ENCODE measurements at regions not wholly inside any gene's neighbourhood (a gene's known extent, or its start where the extent isn't known, plus 50 kb on each side); places are given as distances from the start of the nearest gene placed in this dataset.
A peak's percentile ranks its signal among the peaks of the same experiment; 100 is the strongest.

DNA sequence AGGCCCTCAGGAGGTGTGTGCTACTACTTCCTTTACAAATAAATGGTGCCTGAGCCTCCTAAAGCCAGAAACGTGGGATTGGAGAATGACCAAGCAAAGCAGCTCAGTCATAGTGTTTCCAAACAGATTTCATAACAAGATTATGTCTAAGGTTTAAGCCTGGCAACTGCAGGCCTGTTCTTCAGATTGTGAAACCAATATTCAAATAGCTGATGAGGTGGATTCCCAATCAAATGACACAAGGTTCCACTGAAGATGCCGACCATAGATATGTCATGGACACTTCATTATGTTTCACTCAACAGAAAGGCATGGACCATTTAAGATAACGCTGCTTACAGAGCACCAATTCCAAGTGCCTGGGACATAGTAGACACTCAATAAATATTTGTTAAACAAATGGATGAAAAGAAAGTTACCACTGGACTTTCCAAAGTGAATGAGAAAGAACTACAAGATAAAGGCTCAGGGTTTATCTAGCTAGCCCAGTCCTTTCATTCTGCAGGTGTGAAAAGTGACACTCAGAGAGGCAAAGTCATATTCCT, 189.5 kb downstream of the ACTL7B start:
- POLR2A ChIA-PET, result no interaction called here
- H3K36me3 Mint-ChIP-seq, result no peaks in the 10 kb centered on the region
- DNase-seq (no peak), ATAC-seq (no peak)
- H3K4me1 Mint-ChIP-seq, result no peaks in the 10 kb centered on the region
- H3K4me3 Mint-ChIP-seq, result no peak overlapping the region
- no peak overlapping the region for H3K27ac Mint-ChIP-seq
- peaks cover 0 to 2% (median 0%) of the 10 kb centered on the region in 5 donors for H3K27me3 Mint-ChIP-seq
- H3K9me3 Mint-ChIP-seq, result peaks cover 0 to 10% (median 3%) of the 10 kb centered on the region in 9 donors

DNA sequence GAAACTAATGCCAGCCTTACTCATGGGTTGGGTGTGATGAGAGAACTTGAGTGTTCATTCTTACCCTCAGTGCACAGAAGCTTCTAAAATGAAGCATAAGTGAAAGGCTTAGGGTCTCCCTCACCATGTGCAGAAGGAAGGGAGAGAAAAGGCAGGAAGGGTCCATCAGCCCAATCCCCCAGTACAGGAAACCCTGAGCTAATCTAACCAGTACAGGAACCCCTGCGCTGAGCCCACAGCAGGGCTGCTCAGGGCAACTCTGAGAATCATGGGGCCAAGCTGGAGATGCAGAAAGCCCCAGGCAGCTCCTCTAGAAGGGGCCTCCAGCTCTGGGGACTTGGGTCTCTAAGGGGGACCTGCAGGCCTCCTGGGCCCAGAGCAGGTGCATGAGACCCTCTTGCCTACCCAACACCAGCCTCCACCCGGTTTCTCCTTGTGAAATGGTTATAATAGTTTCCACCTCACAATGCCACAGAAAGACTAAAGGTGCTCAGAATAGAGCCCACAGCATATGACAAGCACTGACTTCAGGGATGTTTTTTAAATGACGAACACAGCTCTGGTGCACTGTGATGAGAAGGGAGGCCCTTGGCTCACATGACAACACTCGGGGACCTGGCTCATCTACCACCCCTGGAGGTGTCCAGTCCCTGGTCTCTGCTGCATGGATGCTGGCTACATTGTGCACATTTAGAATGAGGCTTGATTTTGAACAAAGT, 190.1 kb downstream of the ACTL7B start:
- Mint-ChIP-seq H3K4me1 (no peaks in the 10 kb centered on the region), H3K27ac (no peak overlapping the region), H3K4me3 (no peak overlapping the region), H3K27me3 (peaks cover 0 to 2% (median 0%) of the 10 kb centered on the region in 5 donors), H3K36me3 (peaks cover 0 to 5% (median 0%) of the 10 kb centered on the region in 3 donors), H3K9me3 (peaks cover 0 to 15% (median 5%) of the 10 kb centered on the region in 9 donors)
- POLR2A ChIA-PET, result no interaction called here
- DNase-seq (no peak), ATAC-seq (no peak)

GRCh38 chr9:108664309-108665255, 191.2 kb downstream of the ACTL7B start:
- ATAC-seq (no peak), DNase-seq (no peak)
- Mint-ChIP-seq H3K36me3 (peaks cover 0 to 11% (median 0%) of the 10 kb centered on the region in 3 donors), H3K27ac (no peak overlapping the region), H3K9me3 (peaks cover 0 to 26% (median 10%) of the 10 kb centered on the region in 9 donors), H3K27me3 (peaks cover 0 to 2% (median 0%) of the 10 kb centered on the region in 5 donors), H3K4me1 (no peaks in the 10 kb centered on the region), H3K4me3 (no peak overlapping the region)
- POLR2A ChIA-PET, result no interaction called here

- no peak for ATAC-seq
- POLR2A ChIA-PET, result no interaction called here
- H3K27me3 Mint-ChIP-seq, result peaks cover 0 to 2% (median 0%) of the 10 kb centered on the region in 5 donors
- H3K36me3 Mint-ChIP-seq, result peaks cover 0 to 18% (median 0%) of the 10 kb centered on the region in 3 donors
- no peaks in the 10 kb centered on the region for H3K4me1 Mint-ChIP-seq
- DNase-seq, result no peak
- peaks cover 8 to 32% (median 18%) of the 10 kb centered on the region in 9 donors for H3K9me3 Mint-ChIP-seq
- no peak overlapping the region for H3K27ac Mint-ChIP-seq
- H3K4me3 Mint-ChIP-seq, result no peak overlapping the region
These were observed 192.4 kb downstream of the ACTL7B start for GRCh38 chr9:108663422-108663821.

GRCh38 chr9:108662956-108663355, 192.8 kb downstream of the ACTL7B start:
- Mint-ChIP-seq H3K4me1 (no peaks in the 10 kb centered on the region), H3K27ac (no peak overlapping the region), H3K36me3 (peaks cover 0 to 18% (median 0%) of the 10 kb centered on the region in 3 donors), H3K9me3 (peaks cover 8 to 33% (median 18%) of the 10 kb centered on the region in 9 donors), H3K27me3 (peaks cover 0 to 2% (median 0%) of the 10 kb centered on the region in 5 donors), H3K4me3 (no peak overlapping the region)
- DNase-seq, result no peak
- ATAC-seq, result no peak
- POLR2A ChIA-PET, result no interaction called here

- no peak for ATAC-seq
- Mint-ChIP-seq H3K4me1 (no peaks in the 10 kb centered on the region), H3K9me3 (peaks cover 9 to 34% (median 21%) of the 10 kb centered on the region in 9 donors), H3K27me3 (peaks cover 0 to 2% (median 0%) of the 10 kb centered on the region in 5 donors), H3K4me3 (peak overlapping the region in 1 of 10 donors; percentile 48), H3K36me3 (peaks cover 0 to 18% (median 0%) of the 10 kb centered on the region in 3 donors), H3K27ac (no peak overlapping the region)
- no peak for DNase-seq
- POLR2A ChIA-PET, result no interaction called here
These were observed 193.5 kb downstream of the ACTL7B start for GRCh38 chr9:108662091-108662875.

DNA sequence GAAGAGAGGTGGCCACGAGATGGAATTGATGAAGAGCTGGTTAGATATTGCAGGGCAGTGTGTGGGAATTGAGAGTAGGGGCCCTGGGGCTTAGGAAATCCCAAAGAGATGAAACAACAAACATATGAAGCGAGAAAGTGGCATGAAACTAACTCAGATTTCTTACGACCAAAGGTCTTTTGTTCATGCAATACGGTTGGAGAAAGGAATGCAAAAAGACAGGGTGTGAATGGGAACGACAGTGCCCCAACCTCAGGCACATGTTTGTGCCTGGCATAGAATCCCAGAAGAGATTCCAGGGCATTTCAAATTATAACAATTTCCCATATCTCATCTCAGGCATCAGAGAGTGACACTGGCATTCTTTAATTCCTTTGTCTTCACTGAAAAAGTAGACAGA, 199.2 kb downstream of the ACTL7B start:
- ATAC-seq, result no peak
- peaks cover 0 to 5% (median 0%) of the 10 kb centered on the region in 5 donors for H3K27me3 Mint-ChIP-seq
- no peak overlapping the region for H3K4me3 Mint-ChIP-seq
- no peaks in the 10 kb centered on the region for H3K4me1 Mint-ChIP-seq
- no peak for DNase-seq
- POLR2A ChIA-PET, result no interaction called here
- H3K27ac Mint-ChIP-seq, result no peak overlapping the region
- peaks cover 7 to 44% (median 24%) of the 10 kb centered on the region in 9 donors for H3K9me3 Mint-ChIP-seq
- H3K36me3 Mint-ChIP-seq, result peaks cover 0 to 18% (median 0%) of the 10 kb centered on the region in 3 donors

GRCh38 chr9:108655818-108656217, 200.0 kb downstream of the ACTL7B start:
- peaks cover 0 to 5% (median 0%) of the 10 kb centered on the region in 5 donors for H3K27me3 Mint-ChIP-seq
- H3K9me3 Mint-ChIP-seq, result peaks cover 5 to 38% (median 24%) of the 10 kb centered on the region in 9 donors
- no peaks in the 10 kb centered on the region for H3K4me1 Mint-ChIP-seq
- POLR2A ChIA-PET, result no interaction called here
- H3K27ac Mint-ChIP-seq, result no peak overlapping the region
- H3K4me3 Mint-ChIP-seq, result no peak overlapping the region
- ATAC-seq (no peak), DNase-seq (no peak)
- peaks cover 0 to 14% (median 0%) of the 10 kb centered on the region in 3 donors for H3K36me3 Mint-ChIP-seq

- Mint-ChIP-seq H3K27me3 (peaks cover 0 to 5% (median 0%) of the 10 kb centered on the region in 5 donors), H3K27ac (no peak overlapping the region), H3K9me3 (peaks cover 3 to 26% (median 16%) of the 10 kb centered on the region in 9 donors), H3K36me3 (peaks cover 0 to 7% (median 0%) of the 10 kb centered on the region in 3 donors), H3K4me1 (no peaks in the 10 kb centered on the region), H3K4me3 (no peak overlapping the region)
- DNase-seq, result no peak
- no peak for ATAC-seq
- POLR2A ChIA-PET, result no interaction called here
These were observed 201.2 kb downstream of the ACTL7B start for GRCh38 chr9:108654566-108654965.

- H3K36me3 Mint-ChIP-seq, result no peaks in the 10 kb centered on the region
- no peak overlapping the region for H3K4me3 Mint-ChIP-seq
- H3K27me3 Mint-ChIP-seq, result peaks cover 0 to 5% (median 0%) of the 10 kb centered on the region in 5 donors
- peaks cover 0 to 18% (median 7%) of the 10 kb centered on the region in 9 donors for H3K9me3 Mint-ChIP-seq
- POLR2A ChIA-PET, result no interaction called here
- H3K4me1 Mint-ChIP-seq, result no peaks in the 10 kb centered on the region
- no peak for ATAC-seq
- H3K27ac Mint-ChIP-seq, result no peak overlapping the region
- no peak for DNase-seq
These were observed 202.9 kb downstream of the ACTL7B start for GRCh38 chr9:108652851-108653250.

DNA sequence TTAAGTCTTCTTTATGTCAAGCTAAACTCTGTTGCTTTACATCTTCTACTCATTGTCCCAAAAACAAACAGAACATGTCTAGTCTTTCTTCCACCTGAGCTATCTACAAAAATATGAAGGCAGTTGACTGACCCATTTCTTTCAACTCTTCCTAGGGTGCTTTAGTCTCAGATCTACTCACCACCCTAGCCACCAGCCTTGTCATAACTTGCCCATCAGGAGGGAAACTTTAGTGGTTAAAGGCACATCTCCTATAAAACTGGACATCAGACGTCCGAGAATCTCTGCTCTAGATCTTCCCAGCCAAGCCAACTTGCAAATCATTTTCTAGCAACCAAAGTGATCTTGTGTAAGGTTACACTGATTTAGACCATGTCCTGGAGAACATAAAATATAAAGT, 205.0 kb downstream of the ACTL7B start:
- ATAC-seq (no peak), DNase-seq (no peak)
- H3K9me3 Mint-ChIP-seq, result peaks cover 0 to 12% (median 3%) of the 10 kb centered on the region in 9 donors
- POLR2A ChIA-PET, result no interaction called here
- H3K36me3 Mint-ChIP-seq, result peaks cover 0 to 6% (median 0%) of the 10 kb centered on the region in 3 donors
- H3K27ac Mint-ChIP-seq, result no peak overlapping the region
- no peak overlapping the region for H3K4me3 Mint-ChIP-seq
- no peaks in the 10 kb centered on the region for H3K4me1 Mint-ChIP-seq
- H3K27me3 Mint-ChIP-seq, result peaks cover 0 to 4% (median 0%) of the 10 kb centered on the region in 5 donors

DNA sequence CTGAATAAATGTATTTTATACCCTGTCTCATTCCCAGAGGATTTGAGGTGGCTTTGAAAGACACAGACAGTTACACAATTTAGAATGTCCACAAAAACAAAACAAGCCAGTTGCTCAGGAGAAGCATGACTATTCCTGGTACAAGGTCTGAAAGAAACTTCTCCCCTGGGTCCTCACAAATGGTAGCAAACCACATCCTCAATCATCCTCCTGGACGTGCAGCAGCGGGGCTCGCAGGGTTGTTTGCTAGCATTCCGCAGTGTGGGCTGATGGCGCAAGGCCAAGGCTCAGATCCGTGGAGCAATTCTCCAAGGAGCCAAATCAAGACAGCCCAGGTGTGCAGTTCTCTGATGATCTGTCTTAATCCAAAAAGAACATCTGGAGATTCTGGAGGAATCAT, 210.3 kb downstream of the ACTL7B start:
- no peak for ATAC-seq
- Mint-ChIP-seq H3K27me3 (peaks cover 0 to 17% (median 1%) of the 10 kb centered on the region in 5 donors), H3K27ac (no peak overlapping the region), H3K4me1 (peaks cover 0 to 1% (median 0%) of the 10 kb centered on the region in 4 donors), H3K9me3 (peaks cover 0 to 11% (median 3%) of the 10 kb centered on the region in 9 donors), H3K36me3 (peaks cover 0 to 6% (median 0%) of the 10 kb centered on the region in 3 donors), H3K4me3 (no peak overlapping the region)
- DNase-seq, result no peak
- POLR2A ChIA-PET, result no interaction called here
